PC-3 (cell line): ENCODE measurements at regions not wholly inside any gene's neighbourhood (a gene's known extent, or its start where the extent isn't known, plus 50 kb on each side); places are given as distances from the start of the nearest gene placed in this dataset.

ENCODE experiments used
- CTCF ChIP-seq: fragments of 300-600 bp; sonication (generic); conservative IDR thresholded peaks from 2 replicates; pipeline ENCODE4 v1.5.1; 2017; ENCODE audit warnings: antibody characterized with exemption, low read depth, mild to moderate bottlenecking, low read length
- EZH2 ChIP-seq: fragments of 300-600 bp; sonication (generic); IDR thresholded peaks from one replicate; pipeline ENCODE4 v1.6.1; 2017; ENCODE audit warnings: antibody characterized with exemption, mild to moderate bottlenecking, low read length; ENCODE audit not compliant: unreplicated experiment
- EZH2phosphoT487 ChIP-seq: fragments of 300-600 bp; sonication (generic); IDR thresholded peaks from 2 replicates; pipeline ENCODE4 v1.6.1; 2018; ENCODE audit warnings: mild to moderate bottlenecking, antibody characterized with exemption, low read length, borderline replicate concordance

GRCh38 chr6:14789996-14790395 is 455.9 kb upstream of the JARID2 start:
- no peak for TF ChIP-seq CTCF
- no peak for TF ChIP-seq EZH2phosphoT487
- TF ChIP-seq EZH2 = no peak
